ENCODE measurements at regions not wholly inside any gene's neighbourhood (a gene's known extent, or its start where the extent isn't known, plus 50 kb on each side); places are given as distances from the start of the nearest gene placed in this dataset.

GRCh38 chr12:77401770-77402081, 336.4 kb upstream of the E2F7 start:
- H3K27me3 Mint-ChIP-seq = no peaks in the 10 kb centered on the region
- TF ChIP-seq CTCF (IDR thresholded peaks at IDR 0.05) (no peak), EZH2 (IDR thresholded peaks at IDR 0.05; ENCODE audit: borderline replicate concordance, insufficient read depth, low read depth, low read length, poor library complexity, severe bottlenecking) (no peak)
- Histone ChIP-seq H3K27ac (ENCODE audit: low read length in 2 of 2) (no peak overlapping the region), H3K4me3 (ENCODE audit: control extremely low read depth in 1 of 5, extremely low read depth in 1 of 5, insufficient read depth in 1 of 5, low read depth in 2 of 5, low read length in 4 of 5) (no peak overlapping the region), H3K27me3 (replicated peaks in 1 of 4; ENCODE audit: control extremely low read depth in 1 of 4, control insufficient read depth in 3 of 4, insufficient read depth in 4 of 4, low read length in 3 of 4) (no peaks in the 10 kb centered on the region), H3K79me2 (ENCODE audit: control insufficient read depth, insufficient read depth, low read length) (no peaks in the 10 kb centered on the region), H3K36me3 (replicated peaks in 1 of 2; ENCODE audit: control extremely low read depth in 1 of 2, control insufficient read depth in 1 of 2, extremely low read depth in 1 of 2, insufficient read depth in 2 of 2, low read length in 1 of 2) (no peaks in the 10 kb centered on the region), H4K20me1 (ENCODE audit: control insufficient read depth, insufficient read depth, low read length, poor library complexity, severe bottlenecking) (no peaks in the 10 kb centered on the region), H3K4me2 (replicated peaks; ENCODE audit: low read depth, low read length, poor library complexity, severe bottlenecking) (no peak overlapping the region), H3K9ac (ENCODE audit: low read length) (no peak overlapping the region), H2AFZ (ENCODE audit: insufficient read depth, low read depth, low read length, poor library complexity, severe bottlenecking) (no peak overlapping the region), H3K4me1 (ENCODE audit: control insufficient read depth in 2 of 2, insufficient read depth in 2 of 2, low read length in 2 of 2) (no peaks in the 10 kb centered on the region), H3K9me3 (ENCODE audit: control extremely low read depth in 1 of 3, control insufficient read depth in 2 of 3, insufficient read depth in 1 of 3, low read length in 2 of 3) (no peaks in the 10 kb centered on the region)
- H3K4me1 Mint-ChIP-seq = no peaks in the 10 kb centered on the region
- no peaks in the 10 kb centered on the region for H3K9me3 Mint-ChIP-seq (ENCODE audit: insufficient read depth)
- ChIA-PET CTCF (no interaction called here), POLR2A (no interaction called here)
- DNase-seq (no peak), ATAC-seq (ENCODE audit: low read depth) (no peak)
- no peak overlapping the region for H3K4me3 Mint-ChIP-seq
- intact Hi-C loops (cut with micrococcal nuclease) = no loop called here
- no peak overlapping the region for H3K27ac Mint-ChIP-seq

- TF ChIP-seq EZH2 (IDR thresholded peaks at IDR 0.05; ENCODE audit: borderline replicate concordance, insufficient read depth, low read depth, low read length, poor library complexity, severe bottlenecking) = no peak
- no peak for TF ChIP-seq CTCF (IDR thresholded peaks at IDR 0.05)
- intact Hi-C loops (cut with micrococcal nuclease) = no loop called here
- Mint-ChIP-seq H3K27me3 (no peaks in the 10 kb centered on the region), H3K9me3 (ENCODE audit: insufficient read depth) (no peaks in the 10 kb centered on the region), H3K4me1 (no peaks in the 10 kb centered on the region), H3K27ac (no peak overlapping the region), H3K4me3 (no peak overlapping the region)
- CTCF ChIA-PET = no interaction called here
- ATAC-seq (ENCODE audit: low read depth) (no peak), DNase-seq (no peak)
- POLR2A ChIA-PET = no interaction called here
- H3K4me2 ChIP-seq (replicated peaks; ENCODE audit: low read depth, low read length, poor library complexity, severe bottlenecking) = no peak overlapping the region
- H3K27me3 ChIP-seq (replicated peaks in 1 of 4; ENCODE audit: control extremely low read depth in 1 of 4, control insufficient read depth in 3 of 4, insufficient read depth in 4 of 4, low read length in 3 of 4) = no peaks in the 10 kb centered on the region
- no peaks in the 10 kb centered on the region for H3K79me2 ChIP-seq (ENCODE audit: control insufficient read depth, insufficient read depth, low read length)
- no peak overlapping the region for H3K27ac ChIP-seq (ENCODE audit: low read length in 2 of 2)
- H2AFZ ChIP-seq (ENCODE audit: insufficient read depth, low read depth, low read length, poor library complexity, severe bottlenecking) = no peak overlapping the region
- H4K20me1 ChIP-seq (ENCODE audit: control insufficient read depth, insufficient read depth, low read length, poor library complexity, severe bottlenecking) = no peaks in the 10 kb centered on the region
- H3K9me3 ChIP-seq (ENCODE audit: control extremely low read depth in 1 of 3, control insufficient read depth in 2 of 3, insufficient read depth in 1 of 3, low read length in 2 of 3) = no peaks in the 10 kb centered on the region
- no peaks in the 10 kb centered on the region for H3K4me1 ChIP-seq (ENCODE audit: control insufficient read depth in 2 of 2, insufficient read depth in 2 of 2, low read length in 2 of 2)
- no peaks in the 10 kb centered on the region for H3K36me3 ChIP-seq (replicated peaks in 1 of 2; ENCODE audit: control extremely low read depth in 1 of 2, control insufficient read depth in 1 of 2, extremely low read depth in 1 of 2, insufficient read depth in 2 of 2, low read length in 1 of 2)
- H3K4me3 ChIP-seq (ENCODE audit: control extremely low read depth in 1 of 5, extremely low read depth in 1 of 5, insufficient read depth in 1 of 5, low read depth in 2 of 5, low read length in 4 of 5) = no peak overlapping the region
- no peak overlapping the region for H3K9ac ChIP-seq (ENCODE audit: low read length)
- WGBS (ENCODE audit: insufficient coverage) = 88% methylated on average over 1 of the region's 3 CpGs
Measured at GRCh38 chr12:77401064-77401769, 335.8 kb upstream of the E2F7 start.
